Hypothalamus (tissue), 51 donors: ENCODE measurements at regions not wholly inside any gene's neighbourhood (a gene's known extent, or its start where the extent isn't known, plus 50 kb on each side); places are given as distances from the start of the nearest gene placed in this dataset.
"Not testable (repeated sequence)": the region's sequence is repeated elsewhere in the genome, so short reads cannot be mapped to it uniquely, and the experiment has no call there.

Experiments
- DNase-seq, 51 donors: peaks; one replicate each; lab custom pipeline; 2025; lab: John Stamatoyannopoulos, UW

GRCh38 chr7:10706875-10707493, 266.7 kb upstream of the PHF14 start:
- no peak for DNase-seq

GRCh38 chr7:10707519-10707918, 266.2 kb upstream of the PHF14 start:
- DNase-seq = no peak

GRCh38 chr7:10708447-10708846, 265.2 kb upstream of the PHF14 start:
- DNase-seq = no peak

GRCh38 chr7:10718768-10719167, 254.9 kb upstream of the PHF14 start:
- DNase-seq = no peak

- DNase-seq = no peak
Observed at GRCh38 chr7:10720042-10720441, 253.6 kb upstream of the PHF14 start.

GRCh38 chr7:10721289-10721688, 252.4 kb upstream of the PHF14 start:
- no peak for DNase-seq

GRCh38 chr7:10723832-10724231, 249.8 kb upstream of the PHF14 start:
- no peak for DNase-seq

- no peak for DNase-seq
Observed at GRCh38 chr7:10724449-10724848, 249.2 kb upstream of the PHF14 start.

GRCh38 chr7:10727636-10728035, 246.0 kb upstream of the PHF14 start:
- DNase-seq = no peak

GRCh38 chr7:10731253-10731773, 242.4 kb upstream of the PHF14 start:
- no peak for DNase-seq

- no peak for DNase-seq
Observed at GRCh38 chr7:10733747-10734146, 239.9 kb upstream of the PHF14 start.

- DNase-seq = no peak
Observed at GRCh38 chr7:10734595-10734994, 239.1 kb upstream of the PHF14 start.

- no peak for DNase-seq
Observed at GRCh38 chr7:10739401-10739800, 234.3 kb upstream of the PHF14 start.

GRCh38 chr7:10740805-10741204, 232.9 kb upstream of the PHF14 start:
- DNase-seq = no peak

- DNase-seq = peak in 2 of 51 donors; percentile 12 to 31
Observed at GRCh38 chr7:10756981-10757380, 216.7 kb upstream of the PHF14 start.

GRCh38 chr7:10759120-10759519, 214.6 kb upstream of the PHF14 start:
- no peak for DNase-seq

- no peak for DNase-seq
Observed at GRCh38 chr7:10767771-10768170, 205.9 kb upstream of the PHF14 start.

GRCh38 chr7:10770176-10770575, 203.5 kb upstream of the PHF14 start:
- DNase-seq = peak in 2 of 51 donors; percentile 5 to 17

GRCh38 chr7:10773430-10773829, 200.2 kb upstream of the PHF14 start:
- DNase-seq = no peak

GRCh38 chr7:10779465-10780399, 193.9 kb upstream of the PHF14 start:
- no peak for DNase-seq

- no peak for DNase-seq
Observed at GRCh38 chr7:10780400-10780747, 193.3 kb upstream of the PHF14 start.

- not testable (repeated sequence) for DNase-seq
Observed at GRCh38 chr7:10786976-10787375, 186.7 kb upstream of the PHF14 start.
